Sigmoid colon (tissue), 6 donors: ENCODE measurements at regions not wholly inside any gene's neighbourhood (a gene's known extent, or its start where the extent isn't known, plus 50 kb on each side); places are given as distances from the start of the nearest gene placed in this dataset.

ENCODE experiments used
- DNase-seq: peaks from one replicate; pipeline ENCODE4 v3.0.0-alpha.2; 2019
- H3K27ac ChIP-seq, 4 donors: fragments of 200-600 bp; sonication (generic); one replicate each; pipeline ENCODE4 v1.5.1; 2016 to 2019; ENCODE audit warnings: mild to moderate bottlenecking in 1 of 4
- H3K27me3 ChIP-seq, 3 donors: fragments of 200-600 bp; sonication (generic); one replicate each; pipeline ENCODE4 v1.5.1; 2019; ENCODE audit warnings: mild to moderate bottlenecking in 1 of 3
- H3K36me3 ChIP-seq, 4 donors: fragments of 200-600 bp; sonication (generic); one replicate each; pipeline ENCODE4 v1.5.1; 2016 to 2019
- H3K4me1 ChIP-seq, 4 donors: fragments of 200-600 bp; sonication (generic); one replicate each; pipeline ENCODE4 v1.5.1; 2017 to 2019
- H3K4me3 ChIP-seq, 4 donors: fragments of 200-600 bp; sonication (generic); one replicate each; pipeline ENCODE4 v1.5.1; 2017 to 2019; ENCODE audit warnings: mild to moderate bottlenecking in 2 of 4, moderate library complexity in 1 of 4
- H3K9me3 ChIP-seq, 4 donors: fragments of 200-600 bp in 3 of 4; sonication (generic) in 3 of 4; one replicate each; pipeline versions ENCODE4 v1.5.1 to v1.6.1; 2013 to 2019
- CTCF ChIP-seq, 4 experiments: fragments of 450-650 bp in 3 of 4; fragments of 200-600 bp in 1 of 4; IDR thresholded peaks; one replicate each; pipeline ENCODE4 v1.5.1; 2016 to 2019; ENCODE audit warnings: antibody characterized with exemption in 4 of 4, mild to moderate bottlenecking in 3 of 4, moderate library complexity in 2 of 4
- EP300 ChIP-seq, 4 donors: sonication (generic); formaldehyde crosslinking; IDR thresholded peaks; one replicate each; pipeline ENCODE4 v1.6.1; 2017; ENCODE audit warnings: antibody characterized with exemption in 4 of 4
- POLR2A ChIP-seq, 2 donors: fragments of 450-650 bp; IDR thresholded peaks; one replicate each; pipeline ENCODE4 v1.6.1; 2016; ENCODE audit warnings: antibody characterized with exemption in 2 of 2, mild to moderate bottlenecking in 2 of 2, moderate library complexity in 2 of 2
- POLR2AphosphoS5 ChIP-seq, 4 donors: sonication (generic); formaldehyde crosslinking; IDR thresholded peaks; one replicate each; pipeline ENCODE4 v1.6.1; 2017; ENCODE audit warnings: antibody characterized with exemption in 4 of 4
- WGBS, 2 donors: extraction: QIAGEN DNeasy Blood & Tissue Kit; methylation state at CpG; one replicate each; pipeline ENCODE4 v1.1.7; 2013; 5-methylcytosine and 5-hydroxymethylcytosine counted together
- intact Hi-C: fragments of 100-400 bp; cut with DNase I; formaldehyde crosslinking; loops from one replicate; pipeline ENCODE4 v1.15.1; 2023
- donor health status: healthy with polysubstance abuse.
- donor health status: healthy.

DNA sequence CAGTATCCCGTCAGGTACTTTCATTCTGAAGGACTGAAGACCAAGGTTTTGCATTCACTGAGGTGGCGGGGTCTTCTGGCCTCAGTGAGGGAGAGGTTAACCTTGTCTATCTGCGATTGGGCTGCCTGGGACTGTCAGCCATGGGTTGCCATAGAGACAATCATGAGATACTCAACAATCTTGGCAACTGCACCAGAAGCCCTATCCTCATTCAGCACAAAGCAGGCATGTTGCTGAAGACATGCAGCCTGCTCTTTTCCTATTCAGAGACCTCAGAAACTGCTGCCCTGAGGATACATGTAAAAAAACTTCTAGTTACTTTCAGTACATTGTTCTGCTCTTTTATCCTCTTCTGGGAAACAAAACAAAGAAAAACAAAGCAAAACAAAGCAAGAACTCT, 146.3 kb upstream of the PIRT start:
- intact Hi-C loops, result no loop called here
- Histone ChIP-seq H3K27ac (no peak overlapping the region), H3K4me3 (no peak overlapping the region), H3K27me3 (no peaks in the 10 kb centered on the region), H3K36me3 (no peaks in the 10 kb centered on the region), H3K9me3 (no peaks in the 10 kb centered on the region), H3K4me1 (no peaks in the 10 kb centered on the region)
- DNase-seq, result no peak
- no peak for TF ChIP-seq POLR2AphosphoS5 (IDR thresholded peaks at IDR 0.05)
- no peak for TF ChIP-seq CTCF (IDR thresholded peaks at IDR 0.05)
- no peak for TF ChIP-seq EP300 (IDR thresholded peaks at IDR 0.05)
- TF ChIP-seq POLR2A (IDR thresholded peaks at IDR 0.05), result no peak
- WGBS, 2 donors, result 75 to 91% methylated on average over 3 of the region's 3 CpGs

- Histone ChIP-seq H3K9me3 (no peaks in the 10 kb centered on the region), H3K4me1 (no peaks in the 10 kb centered on the region), H3K27me3 (no peaks in the 10 kb centered on the region), H3K4me3 (no peak overlapping the region), H3K36me3 (no peaks in the 10 kb centered on the region), H3K27ac (no peak overlapping the region)
- DNase-seq, result no peak
- TF ChIP-seq EP300 (IDR thresholded peaks at IDR 0.05), result no peak
- TF ChIP-seq POLR2A (IDR thresholded peaks at IDR 0.05), result no peak
- intact Hi-C loops, result no loop called here
- 87 to 89% methylated on average over 4 of the region's 4 CpGs for WGBS, 2 donors
Observed at GRCh38 chr17:10976401-10976800, 138.5 kb upstream of the PIRT start.

- no peaks in the 10 kb centered on the region for H3K9me3 ChIP-seq
- H3K27me3 ChIP-seq, result no peaks in the 10 kb centered on the region
- TF ChIP-seq POLR2AphosphoS5 (IDR thresholded peaks at IDR 0.05) (no peak), POLR2A (IDR thresholded peaks at IDR 0.05) (no peak), CTCF (IDR thresholded peaks at IDR 0.05) (no peak), EP300 (IDR thresholded peaks at IDR 0.05) (no peak)
- H3K36me3 ChIP-seq, result no peaks in the 10 kb centered on the region
- H3K27ac ChIP-seq, result no peak overlapping the region
- no peak for DNase-seq
- no peaks in the 10 kb centered on the region for H3K4me1 ChIP-seq
- intact Hi-C loops, result no loop called here
- no peak overlapping the region for H3K4me3 ChIP-seq
Observed at GRCh38 chr17:10968007-10968406, 130.1 kb upstream of the PIRT start.

DNA sequence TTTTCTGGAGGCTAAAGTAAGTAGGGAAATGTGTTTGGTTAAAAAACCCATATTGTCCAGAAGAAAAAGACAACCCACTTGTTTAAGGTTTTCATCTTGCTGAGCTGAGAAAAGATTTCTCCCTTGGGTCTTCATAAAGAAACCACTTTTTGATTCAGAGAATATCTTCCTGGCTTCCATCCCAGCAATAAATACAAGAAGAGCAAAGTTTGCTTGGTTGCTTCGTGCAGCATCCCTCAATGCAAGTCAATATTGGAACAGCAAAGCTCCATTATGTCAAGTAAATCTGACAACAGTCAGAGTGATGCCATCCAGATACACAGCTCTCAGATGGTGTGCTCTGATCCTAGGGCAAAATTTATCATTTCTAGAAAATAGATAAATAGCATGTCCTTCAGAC, 118.9 kb upstream of the PIRT start:
- DNase-seq, result no peak

GRCh38 chr17:10944819-10945218, 106.9 kb upstream of the PIRT start:
- no peak overlapping the region for H3K27ac ChIP-seq
- intact Hi-C loops, result loop anchor here (10.0 kb wide), 1 partner anchor 60 kb away; no protein-coding TSS in a partner anchor
- WGBS, 2 donors, result 35 to 76% methylated on average over 4 of the region's 4 CpGs
- no peaks in the 10 kb centered on the region for H3K4me1 ChIP-seq
- no peaks in the 10 kb centered on the region for H3K36me3 ChIP-seq
- no peak overlapping the region for H3K4me3 ChIP-seq
- no peak for DNase-seq
- H3K9me3 ChIP-seq, result no peaks in the 10 kb centered on the region
- no peaks in the 10 kb centered on the region for H3K27me3 ChIP-seq
- TF ChIP-seq EP300 (IDR thresholded peaks at IDR 0.05), result no peak

More for the DNA sequence above, 118.9 kb upstream of the PIRT start:
- H3K9me3 ChIP-seq, result no peaks in the 10 kb centered on the region
- H3K27ac ChIP-seq, result no peak overlapping the region
- no peak for TF ChIP-seq POLR2AphosphoS5 (IDR thresholded peaks at IDR 0.05)
- no peak for TF ChIP-seq EP300 (IDR thresholded peaks at IDR 0.05)
- TF ChIP-seq CTCF (IDR thresholded peaks at IDR 0.05), result no peak
- TF ChIP-seq POLR2A (IDR thresholded peaks at IDR 0.05), result no peak
- intact Hi-C loops, result no loop called here
- no peaks in the 10 kb centered on the region for H3K4me1 ChIP-seq
- no peak overlapping the region for H3K4me3 ChIP-seq
- 7 to 41% methylated on average over 1 of the region's 1 CpG for WGBS, 2 donors
- H3K27me3 ChIP-seq, result no peaks in the 10 kb centered on the region
- no peaks in the 10 kb centered on the region for H3K36me3 ChIP-seq

- no peak for TF ChIP-seq POLR2A (IDR thresholded peaks at IDR 0.05)
- no peak for TF ChIP-seq EP300 (IDR thresholded peaks at IDR 0.05)
- no peak for TF ChIP-seq CTCF (IDR thresholded peaks at IDR 0.05)
- no peak for TF ChIP-seq POLR2AphosphoS5 (IDR thresholded peaks at IDR 0.05)
- no peak for DNase-seq
- Histone ChIP-seq H3K27me3 (peaks cover 0 to 14% (median 0%) of the 10 kb centered on the region in 3 donors), H3K27ac (no peak overlapping the region), H3K9me3 (no peaks in the 10 kb centered on the region), H3K36me3 (no peaks in the 10 kb centered on the region), H3K4me3 (no peak overlapping the region), H3K4me1 (no peaks in the 10 kb centered on the region)
- intact Hi-C loops, result no loop called here
- WGBS, 2 donors, result 50 to 87% methylated on average over 7 of the region's 7 CpGs
Observed at GRCh38 chr17:10936931-10937330, 99.0 kb upstream of the PIRT start.
